C4-2B (cell line): ENCODE measurements at regions not wholly inside any gene's neighbourhood (a gene's known extent, or its start where the extent isn't known, plus 50 kb on each side); places are given as distances from the start of the nearest gene placed in this dataset.
"Not testable (repeated sequence)": the region's sequence is repeated elsewhere in the genome, so short reads cannot be mapped to it uniquely, and the experiment has no call there.

Source experiments
- H3K27ac ChIP-seq: fragments of 450-650 bp; 2 replicates; pipeline ENCODE4 v1.5.1; 2017
- CTCF ChIP-seq: fragments of 450-650 bp; conservative IDR thresholded peaks from 2 replicates; pipeline ENCODE4 v1.5.1; 2017; ENCODE audit warnings: mild to moderate bottlenecking
- ZFX ChIP-seq: fragments of 450-650 bp; IDR thresholded peaks from 2 replicates; pipeline ENCODE4 v1.6.1; 2017

DNA sequence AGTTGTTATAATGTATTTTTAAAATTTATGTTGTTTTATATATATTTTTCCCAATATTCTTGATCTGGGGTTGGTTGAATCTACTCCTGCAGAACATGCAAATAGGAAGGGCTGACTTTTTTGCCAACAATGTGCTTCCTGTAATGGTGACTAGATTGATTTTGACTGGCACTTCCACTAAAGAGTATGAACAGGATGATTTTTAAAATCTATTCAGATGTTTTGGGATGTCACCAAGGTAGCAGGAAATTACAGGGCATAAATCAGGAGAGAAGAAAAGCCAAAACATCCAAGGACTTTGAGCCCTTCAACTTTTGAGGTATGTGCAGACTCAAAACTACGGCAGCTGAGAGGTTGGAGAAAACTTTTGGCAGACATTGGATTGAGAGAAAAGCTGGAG, 1047.6 kb downstream of the SLITRK5 start:
- no peak for TF ChIP-seq CTCF
- TF ChIP-seq ZFX: no peak
- H3K27ac ChIP-seq: no peak overlapping the region

GRCh38 chr13:88726075-88726474, 1054.9 kb downstream of the SLITRK5 start:
- no peak overlapping the region for H3K27ac ChIP-seq
- no peak for TF ChIP-seq CTCF
- no peak for TF ChIP-seq ZFX

GRCh38 chr13:88727236-88727635, 1056.1 kb downstream of the SLITRK5 start:
- H3K27ac ChIP-seq: not testable (repeated sequence)

GRCh38 chr13:88729605-88730004, 1058.4 kb downstream of the SLITRK5 start:
- H3K27ac ChIP-seq: no peak overlapping the region
- TF ChIP-seq ZFX: no peak
- no peak for TF ChIP-seq CTCF

DNA sequence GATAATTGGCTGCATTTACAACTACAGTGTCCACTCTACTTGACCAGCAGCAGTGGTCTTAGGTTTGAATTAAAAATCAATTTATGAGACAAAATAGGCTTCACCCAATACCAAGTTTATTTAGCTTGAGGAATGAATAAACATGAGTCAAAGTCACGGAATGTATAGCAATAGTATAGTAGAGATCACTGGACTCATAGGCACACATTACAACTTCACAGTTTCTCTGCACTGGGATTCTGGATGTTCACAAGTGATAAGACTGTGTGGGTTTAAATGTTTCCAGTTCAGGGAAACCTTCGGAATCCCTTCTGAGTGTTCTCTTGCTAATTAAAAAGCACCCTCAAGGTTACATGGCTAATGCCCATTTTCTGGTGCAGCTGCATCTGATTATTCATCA, 1064.9 kb downstream of the SLITRK5 start:
- no peak overlapping the region for H3K27ac ChIP-seq
- TF ChIP-seq CTCF (no peak), ZFX (no peak)

GRCh38 chr13:88739195-88739594, 1068.0 kb downstream of the SLITRK5 start:
- TF ChIP-seq ZFX: no peak
- no peak for TF ChIP-seq CTCF
- H3K27ac ChIP-seq: no peak overlapping the region

GRCh38 chr13:88744289-88744688, 1073.1 kb downstream of the SLITRK5 start:
- TF ChIP-seq ZFX (no peak), CTCF (no peak)
- H3K27ac ChIP-seq: no peak overlapping the region

DNA sequence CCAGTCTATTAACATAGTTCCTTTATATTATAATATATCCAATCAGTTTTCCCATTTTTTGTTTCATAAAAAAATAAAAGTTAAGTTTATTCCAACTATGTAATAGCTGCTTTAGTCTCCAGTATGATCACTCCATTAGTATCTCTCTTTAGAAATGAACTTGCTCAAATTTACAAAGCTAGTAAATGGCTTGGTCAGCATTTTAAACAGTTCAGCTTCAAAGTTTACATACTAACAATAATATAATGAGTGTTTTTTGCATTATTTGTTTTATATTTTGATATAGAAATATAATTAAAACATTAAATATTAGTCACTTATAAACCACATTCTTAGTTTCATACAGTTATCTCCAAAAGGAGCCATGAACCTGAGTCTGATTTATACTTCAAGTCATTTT, 1073.8 kb downstream of the SLITRK5 start:
- H3K27ac ChIP-seq: no peak overlapping the region
- TF ChIP-seq CTCF: no peak
- TF ChIP-seq ZFX: no peak
